ENCODE measurements at regions not wholly inside any gene's neighbourhood (a gene's known extent, or its start where the extent isn't known, plus 50 kb on each side); places are given as distances from the start of the nearest gene placed in this dataset.
A peak's percentile ranks its signal among the peaks of the same experiment; 100 is the strongest.

GRCh38 chr2:217181512-217181911, 321.6 kb upstream of the TNP1 start:
- no peak for DNase-seq

GRCh38 chr2:217179854-217180253, 320.0 kb upstream of the TNP1 start:
- no peak for DNase-seq

DNA sequence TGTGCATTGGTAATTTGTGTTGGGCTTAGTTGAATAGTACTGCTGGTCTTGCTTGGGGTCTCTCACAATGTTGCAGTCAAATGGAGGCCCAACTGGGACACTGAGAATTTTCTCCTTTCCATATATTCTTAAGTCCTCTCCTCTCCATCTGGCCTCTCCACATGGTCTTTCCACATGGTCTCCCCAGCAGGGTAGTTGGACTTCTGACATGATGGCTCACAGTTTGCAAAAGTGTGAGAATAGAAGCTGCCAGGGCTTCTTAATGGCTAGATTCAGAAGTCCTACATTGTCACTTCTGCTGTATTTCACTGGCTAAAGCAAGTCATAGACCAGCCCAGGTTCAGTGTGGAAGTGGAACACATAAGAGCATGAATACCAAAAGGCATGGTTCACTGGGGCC, 318.5 kb upstream of the TNP1 start:
- DNase-seq: no peak

DNA sequence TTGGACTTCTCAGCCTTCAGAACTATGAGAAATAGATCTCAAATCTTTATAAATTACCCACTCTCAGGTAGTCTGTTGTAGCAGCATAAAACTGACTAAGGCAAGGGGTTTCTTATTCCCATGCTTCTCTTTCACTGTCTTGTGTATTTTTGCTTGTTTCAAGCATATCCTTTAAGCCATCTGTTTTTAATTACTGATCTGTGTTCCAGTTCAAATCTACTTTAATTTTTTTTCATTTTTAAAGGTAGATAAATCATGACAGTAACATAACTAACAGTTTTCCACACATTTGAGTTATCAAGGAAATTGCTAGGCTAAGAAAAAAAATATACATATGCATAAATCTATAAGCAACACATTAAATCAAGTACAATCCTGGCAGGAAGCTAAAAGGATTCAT, 317.9 kb upstream of the TNP1 start:
- no peak for DNase-seq

DNA sequence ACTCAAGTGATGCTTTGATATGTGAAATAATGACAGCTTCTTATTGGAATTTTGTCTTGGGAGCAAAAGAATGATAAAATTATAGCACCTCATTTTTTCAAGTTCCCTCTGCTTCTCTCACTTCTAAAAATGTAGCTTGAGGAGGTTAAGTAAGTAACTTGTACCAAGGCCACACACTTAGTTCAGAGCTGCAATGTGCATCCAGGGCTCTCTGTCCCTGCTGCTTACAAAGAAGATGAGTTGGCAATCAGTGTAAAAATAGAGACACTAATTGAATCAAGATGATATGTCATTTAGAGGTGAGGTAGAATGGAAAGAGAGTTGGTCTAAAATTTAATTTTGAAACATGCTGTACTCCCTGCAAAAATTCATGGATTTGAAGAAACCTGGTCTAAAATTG, 312.0 kb upstream of the TNP1 start:
- DNase-seq: no peak

GRCh38 chr2:217168496-217168895, 308.6 kb upstream of the TNP1 start:
- DNase-seq: no peak

DNA sequence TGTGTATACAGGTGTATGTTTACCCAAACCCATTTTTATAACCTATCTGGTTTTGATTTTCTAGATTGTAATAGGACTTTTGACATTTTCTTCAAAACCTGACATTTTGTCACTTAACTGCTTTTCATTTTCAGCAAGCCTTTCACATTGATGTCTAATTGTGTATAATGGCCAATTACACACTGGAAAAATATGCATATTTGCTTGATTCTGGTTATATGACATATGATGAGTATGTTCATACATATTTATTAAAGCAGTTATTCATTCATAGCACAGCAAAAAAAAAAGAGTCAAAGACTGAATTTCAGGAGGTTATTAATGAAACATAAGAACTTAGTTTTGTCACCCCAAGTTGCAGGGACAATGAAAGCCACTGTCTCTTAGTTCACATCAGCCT, 307.7 kb upstream of the TNP1 start:
- no peak for DNase-seq

DNA sequence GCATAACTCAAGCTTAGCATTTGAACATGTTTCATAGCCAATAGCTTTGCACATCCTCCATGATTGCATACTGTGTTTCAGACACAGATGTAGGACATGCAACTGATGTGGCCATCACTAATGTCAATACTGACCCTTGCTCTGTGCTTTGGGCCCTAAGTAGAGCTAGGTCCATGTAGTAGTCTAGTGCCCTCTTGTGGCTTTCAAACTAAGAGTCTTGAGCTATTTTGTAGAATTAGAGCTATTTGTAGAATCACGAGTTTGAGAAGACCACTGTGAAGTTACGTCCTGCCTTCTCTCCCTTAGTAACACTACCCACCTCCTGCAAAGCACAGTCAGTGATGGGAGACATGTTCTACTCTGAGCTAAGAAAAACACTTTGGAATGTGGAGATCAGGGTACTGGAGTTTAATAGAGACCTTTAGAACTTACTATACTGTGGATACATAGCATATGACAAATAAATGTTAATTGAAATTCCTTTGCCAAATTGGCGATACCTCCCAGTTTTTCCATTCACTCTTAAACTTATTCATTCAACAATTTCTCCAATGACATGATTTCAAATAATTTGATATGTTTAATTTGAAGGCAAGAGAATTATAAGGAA, 306.5 kb upstream of the TNP1 start:
- peak; percentile 73 for DNase-seq

GRCh38 chr2:217165547-217165946, 305.7 kb upstream of the TNP1 start:
- no peak for DNase-seq

DNA sequence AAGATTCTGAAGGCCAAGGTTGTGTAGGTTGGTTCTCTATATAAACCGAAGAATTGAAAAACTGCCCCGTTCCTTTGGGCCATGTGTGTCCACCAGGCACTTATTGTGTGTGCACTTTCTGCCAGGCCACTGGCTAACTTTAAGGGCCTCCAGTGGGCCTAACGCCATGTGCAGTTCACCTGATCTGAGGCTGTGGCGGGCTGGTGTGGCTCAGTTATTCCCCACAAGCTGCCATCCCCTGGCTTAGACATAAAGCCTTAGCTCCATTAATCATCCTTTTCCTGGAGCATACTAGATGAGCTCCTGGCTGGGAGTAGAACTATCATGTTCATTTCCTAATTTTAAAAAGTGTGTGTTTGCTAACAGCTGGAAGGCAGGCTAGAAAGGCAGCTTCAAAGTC, 304.1 kb upstream of the TNP1 start:
- no peak for DNase-seq

DNA sequence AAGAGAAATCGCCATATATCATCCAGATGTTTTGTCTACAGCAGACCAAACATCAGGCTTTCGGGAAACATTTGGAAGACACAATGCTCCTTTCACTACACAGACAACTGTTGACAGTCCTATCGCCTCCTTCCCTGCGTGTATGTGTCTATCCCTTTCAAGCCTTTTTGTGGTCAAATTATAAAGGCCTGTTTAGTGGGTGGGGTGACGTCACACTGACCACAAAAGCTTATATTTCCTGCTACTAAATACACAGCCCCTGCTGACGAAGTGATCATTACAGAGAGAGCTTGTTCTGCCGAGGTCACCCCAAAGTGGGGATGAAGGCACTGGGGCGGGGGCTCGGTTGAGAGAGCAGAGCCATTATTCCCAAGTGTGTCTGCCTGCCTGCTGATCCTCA, 302.7 kb upstream of the TNP1 start:
- peak; percentile 81 for DNase-seq

DNA sequence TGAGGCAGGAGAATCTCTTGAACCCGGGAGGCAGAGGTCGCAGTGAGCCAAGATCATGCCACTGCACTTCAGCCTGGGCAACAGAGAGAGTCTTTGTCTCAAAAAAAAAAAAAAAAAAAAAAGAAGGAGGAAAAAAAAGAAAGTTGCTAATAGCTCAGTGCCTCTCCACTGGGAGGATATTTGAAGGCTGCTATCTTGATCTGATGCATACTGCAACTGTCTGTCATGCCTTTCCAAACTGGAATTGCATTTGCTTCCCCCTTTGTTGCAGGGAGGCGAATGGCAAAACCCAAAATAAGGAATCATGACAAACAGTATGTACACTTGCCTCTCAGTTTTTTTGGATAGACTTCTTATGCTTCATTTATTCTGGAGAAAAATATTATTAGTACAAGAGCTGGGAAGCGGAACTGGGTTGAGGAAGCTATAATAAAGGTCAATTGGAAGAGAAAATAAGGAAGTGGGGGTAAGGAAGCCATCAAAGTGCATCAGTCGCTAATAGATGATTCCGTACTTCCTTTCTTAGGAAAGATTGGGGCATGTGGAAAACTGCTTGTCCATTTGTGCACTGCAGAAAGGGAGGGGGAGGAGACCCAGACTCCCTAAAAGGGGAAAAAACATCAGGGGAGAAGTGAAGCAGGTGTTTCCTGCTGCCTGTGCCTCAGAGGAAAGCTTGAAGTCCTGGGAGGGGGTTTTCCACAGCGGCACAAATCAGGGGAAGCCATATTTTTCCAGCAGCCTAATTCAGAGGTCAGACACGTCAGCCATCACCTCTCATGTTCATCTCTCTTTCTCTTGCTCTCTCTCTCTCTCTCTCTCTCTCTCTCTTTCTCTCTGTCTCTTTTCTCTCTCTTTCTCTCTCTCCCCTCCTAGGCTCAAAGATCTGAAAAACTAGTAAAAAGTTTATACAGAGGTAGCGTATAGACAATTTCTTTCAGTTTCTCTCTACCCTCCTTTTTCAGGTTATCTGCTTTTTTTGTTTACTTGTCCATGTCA, 301.4 kb upstream of the TNP1 start:
- peak; percentile 30 for DNase-seq

DNA sequence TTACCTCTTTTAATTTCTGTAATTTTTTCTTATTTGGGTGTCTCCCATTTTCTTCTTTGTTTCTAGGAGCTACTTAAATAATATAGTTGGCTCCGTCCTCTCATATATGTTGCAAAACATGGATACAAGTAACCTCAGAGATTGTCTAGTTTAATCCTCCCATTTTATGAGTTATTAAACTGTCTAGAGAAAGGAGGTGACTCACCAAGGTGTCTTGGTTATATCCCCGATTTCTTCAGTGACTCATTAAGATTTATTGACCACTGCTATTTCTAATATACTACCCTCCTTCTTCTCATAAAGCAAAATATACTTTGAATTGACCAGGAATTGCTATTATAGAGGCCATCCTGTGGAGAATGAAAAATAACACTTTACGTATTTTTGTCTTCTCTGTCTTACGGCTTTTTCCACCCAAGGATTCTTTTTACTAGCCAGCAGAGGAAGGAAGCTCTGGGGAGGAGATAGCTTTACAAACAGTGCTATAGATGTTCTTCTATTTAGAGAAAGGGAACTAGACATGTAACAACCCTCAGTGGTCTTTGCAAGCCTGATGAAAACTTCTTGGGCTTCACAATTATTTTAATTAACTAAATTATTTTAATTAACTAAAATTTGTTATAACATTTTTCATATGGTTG, 300.4 kb upstream of the TNP1 start:
- no peak for DNase-seq

DNA sequence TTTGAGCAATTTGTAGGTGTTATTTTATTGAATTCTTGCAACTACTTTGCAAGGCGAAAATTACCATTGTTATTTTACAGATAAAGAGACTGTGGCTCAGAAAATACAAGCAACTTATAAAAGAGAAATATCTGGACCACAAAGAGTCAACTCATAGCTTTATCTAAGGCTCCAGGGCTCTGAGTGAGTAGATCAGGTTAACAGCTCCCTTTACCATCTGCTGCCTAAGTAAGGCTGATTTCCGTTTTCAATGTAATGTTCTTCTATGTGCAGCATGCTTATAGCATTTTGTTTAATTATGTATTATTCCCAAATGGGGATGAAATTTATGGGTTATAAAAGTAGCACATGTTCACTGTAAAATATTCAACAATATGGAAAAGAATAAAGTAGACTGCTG, 299.1 kb upstream of the TNP1 start:
- DNase-seq: peak; percentile 92

DNA sequence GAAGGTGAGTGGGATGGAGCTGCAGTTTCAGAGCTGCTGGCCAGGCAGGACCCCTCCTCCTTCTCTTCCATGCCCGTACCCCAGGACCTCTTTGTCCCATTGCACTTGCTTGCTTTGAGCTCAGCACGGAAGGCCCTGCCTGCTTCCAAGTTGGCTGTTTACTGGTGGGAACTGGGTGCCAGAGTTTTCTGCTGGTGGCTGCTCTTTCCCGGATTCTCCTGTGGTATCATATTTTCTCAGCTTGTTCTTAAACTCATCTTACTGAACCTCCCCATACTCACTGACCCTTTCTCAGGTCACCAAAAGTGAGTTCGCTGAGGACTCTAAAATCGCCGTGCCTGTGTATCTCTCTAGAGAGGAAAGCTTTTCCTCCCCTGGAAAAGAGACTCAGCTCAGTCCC, 297.7 kb upstream of the TNP1 start:
- no peak for DNase-seq

DNA sequence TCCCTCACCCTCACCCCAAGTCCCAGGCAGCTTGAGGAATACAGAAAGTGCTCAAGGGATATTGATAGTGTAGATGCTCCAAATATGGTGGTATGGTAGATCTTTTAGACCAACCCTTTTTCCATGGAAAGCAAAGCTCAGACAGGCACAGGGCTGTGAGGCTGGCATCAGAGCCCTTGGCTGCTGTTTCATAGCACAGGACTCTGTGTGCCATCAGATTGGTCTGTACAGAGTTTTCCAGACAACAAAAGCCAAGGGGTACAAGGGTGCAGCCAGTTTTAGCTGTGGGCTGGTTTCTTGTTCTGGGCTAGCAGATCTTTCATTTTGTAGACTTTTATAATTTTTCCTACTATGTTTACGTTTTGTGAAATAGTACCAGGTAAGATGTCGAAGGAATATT, 296.9 kb upstream of the TNP1 start:
- no peak for DNase-seq

- peak; percentile 67 for DNase-seq
Measured at GRCh38 chr2:217154923-217155322, 295.1 kb upstream of the TNP1 start.

- peak; percentile 91 for DNase-seq
Measured at GRCh38 chr2:217153510-217153909, 293.6 kb upstream of the TNP1 start.

DNA sequence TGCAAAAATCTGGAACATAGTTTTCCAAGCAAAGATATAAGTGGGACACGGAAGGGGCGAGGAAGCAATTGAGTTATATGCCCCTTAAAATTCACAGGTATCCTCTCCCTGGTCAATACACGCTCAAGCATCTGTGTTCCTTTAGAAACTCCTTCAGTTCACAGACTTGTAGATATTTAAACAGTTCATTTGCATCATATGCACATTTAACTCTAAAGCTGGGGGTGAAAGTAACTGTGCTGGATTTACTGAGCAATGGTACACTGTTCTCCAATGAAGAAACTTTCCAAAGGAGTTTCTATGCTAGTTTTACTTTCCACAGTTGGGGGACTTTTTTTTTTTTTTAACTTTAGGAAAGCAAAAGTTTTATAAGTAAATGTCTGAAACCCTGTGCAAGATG, 293.0 kb upstream of the TNP1 start:
- DNase-seq: no peak

DNA sequence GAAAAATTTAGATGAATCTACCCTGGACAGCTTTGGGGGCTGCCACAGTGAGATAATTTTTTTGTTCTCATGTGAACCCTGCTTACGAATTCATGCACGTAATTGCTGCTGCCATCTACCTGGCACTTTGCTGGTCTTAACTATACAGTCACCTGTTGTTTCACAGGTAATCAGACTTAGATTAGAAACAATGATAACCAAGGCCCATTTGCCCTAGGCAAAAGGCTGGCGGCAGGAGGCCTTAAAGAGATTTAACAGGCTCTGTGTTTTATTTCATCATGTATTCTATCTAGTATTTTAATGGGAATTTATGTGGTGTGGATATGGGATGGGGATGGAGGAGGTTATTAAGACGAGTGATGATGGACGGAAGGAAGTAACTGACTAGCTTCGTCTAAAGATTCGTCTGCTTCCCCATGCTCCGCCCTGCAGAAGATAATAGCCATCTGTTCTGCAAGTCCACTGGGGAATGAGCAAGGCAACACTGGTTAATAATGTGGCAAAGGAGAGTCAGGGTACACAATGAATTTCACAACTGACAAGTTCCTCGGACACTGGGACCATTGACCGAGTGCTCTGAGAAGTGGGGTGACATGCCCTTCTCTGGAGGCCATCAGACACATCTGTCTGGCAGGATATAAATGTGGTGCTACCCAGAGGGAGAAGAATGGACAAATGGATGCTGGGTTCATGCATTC, 291.8 kb upstream of the TNP1 start:
- DNase-seq: no peak

- no peak for DNase-seq
Measured at GRCh38 chr2:217150236-217150635, 290.4 kb upstream of the TNP1 start.

DNA sequence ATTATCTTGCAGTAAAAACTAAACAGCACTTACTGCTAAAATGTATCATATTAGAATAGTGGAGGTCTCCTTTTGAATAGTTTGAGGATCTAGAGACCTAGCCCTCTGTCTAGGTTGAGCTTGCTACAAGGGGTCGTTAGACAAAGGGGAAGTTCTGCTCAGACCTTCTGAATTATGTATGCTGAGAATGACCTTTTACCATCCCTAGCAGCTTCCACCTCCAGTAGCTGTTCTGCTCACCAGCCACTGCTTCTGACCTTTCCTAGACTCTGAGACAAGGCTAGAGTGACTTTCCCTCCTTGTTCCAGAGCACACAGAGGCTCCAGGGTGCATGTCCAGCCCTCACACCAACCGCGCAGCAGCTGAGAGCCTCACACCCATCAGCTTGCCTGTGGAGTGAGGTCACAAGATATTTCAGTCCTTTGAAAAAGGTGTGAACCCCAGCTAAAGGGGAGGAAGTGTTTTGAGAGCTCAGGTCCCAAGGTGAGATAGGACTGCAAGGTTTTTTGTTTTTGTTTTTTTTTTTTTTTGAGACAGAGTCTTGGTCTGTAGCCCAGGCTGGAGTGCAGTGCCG, 289.3 kb upstream of the TNP1 start:
- DNase-seq: no peak

GRCh38 chr2:217147818-217148217, 288.0 kb upstream of the TNP1 start:
- DNase-seq: peak; percentile 92
